Osteoblast (primary cell): ENCODE measurements at regions not wholly inside any gene's neighbourhood (a gene's known extent, or its start where the extent isn't known, plus 50 kb on each side); places are given as distances from the start of the nearest gene placed in this dataset.

Experiments used
- DNase-seq: peaks from one replicate; pipeline ENCODE4 v3.0.0; 2011; ENCODE audit warnings: low spot score, mixed read lengths; ENCODE audit not compliant: insufficient read length; ENCODE audit errors: missing footprints
- H2AFZ ChIP-seq: 2 replicates; pipeline ENCODE4 v1.6.0; 2011; ENCODE audit warnings: mild to moderate bottlenecking, low read length
- H3K27ac ChIP-seq: 2 replicates; pipeline ENCODE4 v1.5.1; 2011; ENCODE audit warnings: mild to moderate bottlenecking, low read depth, low read length, moderate library complexity
- H3K27me3 ChIP-seq: 2 replicates; pipeline ENCODE4 v1.6.0; 2012; ENCODE audit warnings: mild to moderate bottlenecking, control low read depth, inconsistent platforms, low read length, moderate library complexity; ENCODE audit not compliant: insufficient read depth
- H3K36me3 ChIP-seq: 2 replicates; pipeline ENCODE4 v1.5.1; 2011; ENCODE audit warnings: mild to moderate bottlenecking, low read length, control low read depth, moderate library complexity; ENCODE audit not compliant: insufficient read depth
- H3K4me1 ChIP-seq: 2 replicates; pipeline ENCODE4 v1.5.1; 2011; ENCODE audit warnings: mild to moderate bottlenecking, low read length, control low read depth, moderate library complexity; ENCODE audit not compliant: insufficient read depth
- H3K4me2 ChIP-seq: 2 replicates; pipeline ENCODE4 v1.6.0; 2011; ENCODE audit warnings: mild to moderate bottlenecking, low read length; ENCODE audit not compliant: insufficient read depth
- H3K4me3 ChIP-seq: fragments of 200-600 bp; sonication (generic); 3 replicates; pipeline ENCODE4 v1.5.1; 2012; ENCODE audit warnings: mild to moderate bottlenecking, low read length, inconsistent platforms; ENCODE audit not compliant: insufficient read depth
- H3K79me2 ChIP-seq: 2 replicates; pipeline ENCODE4 v1.6.0; 2012; ENCODE audit warnings: mild to moderate bottlenecking, low read length, control low read depth, inconsistent platforms; ENCODE audit not compliant: insufficient read depth
- H3K9me3 ChIP-seq: 2 replicates; pipeline ENCODE4 v1.5.1; 2011; ENCODE audit warnings: low read depth, low read length, control low read depth
- H4K20me1 ChIP-seq: 2 replicates; pipeline ENCODE4 v1.6.0; 2012; ENCODE audit warnings: mild to moderate bottlenecking, low read length, control low read depth; ENCODE audit not compliant: insufficient read depth
- TF ChIP-seq, protein P1 (sequence below): IDR thresholded peaks from 2 replicates; pipeline ENCODE4 v1.5.1; 2011; ENCODE audit warnings: mild to moderate bottlenecking, low read depth, low read length, moderate library complexity; ENCODE audit errors: extremely low read depth

DNA sequence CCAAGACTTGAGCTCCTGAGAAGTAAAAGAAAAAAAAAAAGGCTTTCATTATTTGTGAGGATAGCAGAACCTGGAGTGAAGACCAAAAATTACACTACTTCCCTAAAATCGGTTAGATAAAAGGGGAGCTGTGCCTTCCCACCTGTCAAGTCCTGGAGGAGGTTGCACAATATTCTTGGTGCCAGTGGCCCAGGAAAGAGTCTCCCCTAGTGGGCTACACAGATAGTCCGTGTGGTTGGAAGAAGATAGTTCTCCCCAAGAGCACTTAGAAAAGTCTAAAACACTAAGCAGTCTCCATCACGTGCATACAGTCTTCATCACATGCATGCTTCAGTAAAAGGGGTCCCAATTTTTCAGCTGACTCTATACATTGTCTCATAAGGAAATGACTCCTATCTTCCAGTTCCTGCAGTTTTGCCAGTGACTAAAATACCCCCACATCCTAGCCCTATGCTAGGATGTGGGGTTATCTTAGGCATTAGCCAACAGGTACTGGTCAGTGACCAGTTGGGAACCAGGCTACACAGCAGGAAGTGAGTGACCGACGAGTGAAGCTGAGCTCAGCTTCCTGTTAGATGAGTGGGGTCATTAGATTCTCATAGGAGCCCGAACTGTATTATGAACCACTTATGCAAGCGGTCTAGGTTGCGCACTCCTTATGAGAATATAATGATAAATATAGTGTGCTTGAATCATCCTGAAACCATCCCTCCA lies 199.5 kb upstream of the FAM83B start:
- DNase-seq: no peak

DNA sequence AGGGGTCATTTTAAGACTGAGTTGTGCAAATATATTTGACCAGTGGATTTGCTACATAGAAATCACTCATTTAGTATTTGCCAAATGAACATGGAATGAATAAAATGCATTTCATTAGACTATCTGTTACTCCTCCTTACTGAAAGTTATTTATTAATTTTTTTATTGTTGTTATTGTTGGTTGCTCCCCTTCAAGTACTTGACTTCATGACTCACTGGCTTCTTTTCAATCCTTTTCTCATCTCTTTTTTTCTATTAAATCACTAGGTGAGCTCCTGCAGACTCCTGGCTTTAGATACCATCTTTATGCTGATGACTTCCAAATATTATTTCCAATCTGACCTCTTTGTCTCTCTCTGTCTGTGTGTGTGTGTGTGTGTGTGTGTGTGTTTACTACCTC lies 192.2 kb upstream of the FAM83B start:
- Histone ChIP-seq H3K79me2 (no peaks in the 10 kb centered on the region), H4K20me1 (no peaks in the 10 kb centered on the region), H3K9me3 (no peaks in the 10 kb centered on the region), H3K4me3 (no peak overlapping the region), H3K4me2 (no peak overlapping the region), H3K27me3 (no peaks in the 10 kb centered on the region), H3K27ac (no peak overlapping the region), H2AFZ (no peak overlapping the region), H3K36me3 (no peaks in the 10 kb centered on the region), H3K4me1 (no peaks in the 10 kb centered on the region)
- TF ChIP-seq, protein P1, sequence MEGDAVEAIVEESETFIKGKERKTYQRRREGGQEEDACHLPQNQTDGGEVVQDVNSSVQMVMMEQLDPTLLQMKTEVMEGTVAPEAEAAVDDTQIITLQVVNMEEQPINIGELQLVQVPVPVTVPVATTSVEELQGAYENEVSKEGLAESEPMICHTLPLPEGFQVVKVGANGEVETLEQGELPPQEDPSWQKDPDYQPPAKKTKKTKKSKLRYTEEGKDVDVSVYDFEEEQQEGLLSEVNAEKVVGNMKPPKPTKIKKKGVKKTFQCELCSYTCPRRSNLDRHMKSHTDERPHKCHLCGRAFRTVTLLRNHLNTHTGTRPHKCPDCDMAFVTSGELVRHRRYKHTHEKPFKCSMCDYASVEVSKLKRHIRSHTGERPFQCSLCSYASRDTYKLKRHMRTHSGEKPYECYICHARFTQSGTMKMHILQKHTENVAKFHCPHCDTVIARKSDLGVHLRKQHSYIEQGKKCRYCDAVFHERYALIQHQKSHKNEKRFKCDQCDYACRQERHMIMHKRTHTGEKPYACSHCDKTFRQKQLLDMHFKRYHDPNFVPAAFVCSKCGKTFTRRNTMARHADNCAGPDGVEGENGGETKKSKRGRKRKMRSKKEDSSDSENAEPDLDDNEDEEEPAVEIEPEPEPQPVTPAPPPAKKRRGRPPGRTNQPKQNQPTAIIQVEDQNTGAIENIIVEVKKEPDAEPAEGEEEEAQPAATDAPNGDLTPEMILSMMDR: no peak
- no peak for DNase-seq

More for the DNA sequence above, 199.5 kb upstream of the FAM83B start:
- Histone ChIP-seq H3K4me1 (peaks cover 11% of the 10 kb centered on the region), H3K4me3 (peak overlapping the region; percentile 39), H4K20me1 (no peaks in the 10 kb centered on the region), H3K27me3 (no peaks in the 10 kb centered on the region), H3K4me2 (peak overlapping the region; percentile 44), H3K36me3 (no peaks in the 10 kb centered on the region), H3K79me2 (no peaks in the 10 kb centered on the region), H2AFZ (peak overlapping the region; percentile 67), H3K27ac (peak overlapping the region; percentile 59), H3K9me3 (no peaks in the 10 kb centered on the region)
- TF ChIP-seq, protein P1: no peak

DNA sequence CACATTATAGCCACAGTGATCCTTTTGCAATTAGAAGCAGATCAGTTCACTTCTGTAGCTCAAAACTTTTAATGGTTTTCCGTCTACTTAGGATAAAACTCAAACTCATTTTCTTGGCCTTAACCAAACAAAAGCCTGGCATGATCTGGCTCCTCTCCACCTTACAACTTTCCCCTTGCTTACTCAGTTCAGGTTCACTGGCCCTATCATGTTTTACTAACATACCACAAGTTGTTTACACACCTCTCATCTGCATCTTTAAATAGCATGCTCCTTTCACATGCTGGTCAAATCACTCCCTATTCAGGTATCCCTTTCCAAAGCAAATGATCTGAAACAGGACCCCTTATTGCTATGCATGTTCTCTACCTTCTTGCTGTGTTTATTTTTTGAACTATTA lies 191.4 kb upstream of the FAM83B start:
- DNase-seq: no peak
- no peaks in the 10 kb centered on the region for H3K4me1 ChIP-seq
- no peaks in the 10 kb centered on the region for H3K79me2 ChIP-seq
- TF ChIP-seq, protein P1: no peak
- no peak overlapping the region for H3K4me3 ChIP-seq
- no peaks in the 10 kb centered on the region for H4K20me1 ChIP-seq
- no peaks in the 10 kb centered on the region for H3K9me3 ChIP-seq
- H3K36me3 ChIP-seq: no peaks in the 10 kb centered on the region
- H3K27me3 ChIP-seq: no peaks in the 10 kb centered on the region
- no peak overlapping the region for H3K27ac ChIP-seq
- no peak overlapping the region for H2AFZ ChIP-seq
- no peak overlapping the region for H3K4me2 ChIP-seq

DNA sequence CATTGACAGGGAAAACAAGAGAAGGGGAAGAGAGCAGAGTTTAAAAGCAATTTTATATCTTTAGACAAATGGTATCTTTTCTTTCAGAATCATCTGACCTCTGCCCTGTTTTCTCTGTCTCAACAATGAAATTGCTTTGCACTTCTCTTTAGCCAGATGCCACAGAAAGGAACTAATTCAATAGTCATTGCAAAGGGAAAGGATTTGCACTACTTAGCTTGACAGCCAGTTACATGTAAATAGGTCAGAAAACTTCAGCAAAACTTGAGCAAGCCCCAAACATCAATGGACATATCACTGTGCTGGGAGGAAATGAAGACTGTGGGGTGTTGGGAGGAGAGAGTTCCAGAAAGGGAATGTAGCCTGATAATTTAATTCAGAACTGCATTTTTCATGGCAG lies 181.3 kb upstream of the FAM83B start:
- Histone ChIP-seq H4K20me1 (no peaks in the 10 kb centered on the region), H3K4me3 (no peak overlapping the region), H3K79me2 (no peaks in the 10 kb centered on the region)

More for the DNA sequence above, 181.3 kb upstream of the FAM83B start:
- DNase-seq: no peak
- no peaks in the 10 kb centered on the region for H3K36me3 ChIP-seq
- no peaks in the 10 kb centered on the region for H3K4me1 ChIP-seq
- H2AFZ ChIP-seq: peak overlapping the region; percentile 46
- peaks cover 3% of the 10 kb centered on the region for H3K9me3 ChIP-seq
- TF ChIP-seq, protein P1: no peak
- no peak overlapping the region for H3K4me2 ChIP-seq
- no peak overlapping the region for H3K27ac ChIP-seq
- H3K27me3 ChIP-seq: no peaks in the 10 kb centered on the region
